ENCODE measurements at regions not wholly inside any gene's neighbourhood (a gene's known extent, or its start where the extent isn't known, plus 50 kb on each side); places are given as distances from the start of the nearest gene placed in this dataset.

GRCh38 chr4:137198791-137199190 lies 333.5 kb downstream of the PCDH18 start:
- no peaks in the 10 kb centered on the region for H3K9me3 ChIP-seq (ENCODE audit: control insufficient read depth, low read length)
- no peak overlapping the region for H3K18ac ChIP-seq (ENCODE audit: low read depth in 1 of 2, low read length in 2 of 2)
- H3K4me3 ChIP-seq (ENCODE audit: insufficient read depth in 1 of 2, low read depth in 1 of 2, low read length in 2 of 2) = peak overlapping the region in 1 of 2 experiments; percentile 21
- DNase-seq = no peak
- H2AK5ac ChIP-seq (ENCODE audit: low read length, severe bottlenecking) = no peak overlapping the region
- WGBS = 93% methylated on average over 2 of the region's 4 CpGs
- H3K4me2 ChIP-seq (ENCODE audit: low read length, poor library complexity, severe bottlenecking) = no peak overlapping the region
- no peaks in the 10 kb centered on the region for H3K4me1 ChIP-seq (ENCODE audit: control insufficient read depth, insufficient read depth, low read depth, low read length)
- H3K9ac ChIP-seq (ENCODE audit: low read length) = peak overlapping the region; percentile 65
- H4K8ac ChIP-seq (ENCODE audit: low read length) = no peak overlapping the region
- no peak overlapping the region for H4K91ac ChIP-seq (ENCODE audit: low read length)
- H3K4ac ChIP-seq (ENCODE audit: low read depth in 1 of 2, low read length in 2 of 2) = no peak overlapping the region
- no peaks in the 10 kb centered on the region for H3K27me3 ChIP-seq (ENCODE audit: control insufficient read depth in 1 of 2, insufficient read depth in 1 of 2, low read length in 2 of 2)
- no peak overlapping the region for H3K27ac ChIP-seq (ENCODE audit: low read length, poor library complexity, severe bottlenecking)
- no peak overlapping the region for H3K23ac ChIP-seq (ENCODE audit: low read length in 2 of 2)
- no peak overlapping the region for H2BK12ac ChIP-seq (ENCODE audit: low read length in 2 of 2)
- H3K79me1 ChIP-seq (replicated peaks; ENCODE audit: low read length, poor library complexity, severe bottlenecking) = no peaks in the 10 kb centered on the region
- no peak overlapping the region for H2BK15ac ChIP-seq (ENCODE audit: low read depth, poor library complexity, severe bottlenecking)
- no peak overlapping the region for H2BK5ac ChIP-seq (ENCODE audit: low read depth, low read length, poor library complexity, severe bottlenecking)
- H2BK120ac ChIP-seq (ENCODE audit: low read depth, low read length) = no peak overlapping the region
- peaks cover 0 to 2% of the 10 kb centered on the region in 2 experiments for H3K36me3 ChIP-seq (ENCODE audit: control insufficient read depth in 1 of 2, insufficient read depth in 2 of 2, low read depth in 1 of 2, low read length in 2 of 2)
- no peak overlapping the region for H2AFZ ChIP-seq (ENCODE audit: low read depth, low read length)
- no peak overlapping the region for H3K14ac ChIP-seq (ENCODE audit: low read length in 2 of 2)

DNA sequence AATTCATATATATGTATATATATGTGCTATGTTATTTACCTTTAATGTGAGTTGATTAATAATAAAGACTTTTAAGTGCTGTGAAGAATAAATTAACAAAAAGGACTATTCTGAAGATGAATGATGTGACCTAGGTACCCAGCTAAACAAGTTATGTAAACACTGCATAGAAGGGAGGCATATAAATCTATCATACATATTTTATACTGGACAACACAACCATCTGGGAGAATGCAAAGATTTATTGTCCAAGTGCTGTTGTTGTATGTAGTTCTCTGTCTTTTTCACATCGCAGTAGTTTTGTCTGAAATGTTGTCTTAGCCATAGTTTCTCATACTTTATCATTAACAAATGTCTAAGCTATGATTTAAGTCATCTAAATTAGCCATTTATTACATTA lies 337.6 kb downstream of the PCDH18 start:
- no peak overlapping the region for H2BK5ac ChIP-seq (ENCODE audit: low read depth, low read length, poor library complexity, severe bottlenecking)
- no peak for DNase-seq

GRCh38 chr4:137193564-137193963 lies 338.7 kb downstream of the PCDH18 start:
- Histone ChIP-seq H3K4me3 (ENCODE audit: insufficient read depth in 1 of 2, low read depth in 1 of 2, low read length in 2 of 2) (no peak overlapping the region), H2BK120ac (ENCODE audit: low read depth, low read length) (no peak overlapping the region), H3K18ac (ENCODE audit: low read depth in 1 of 2, low read length in 2 of 2) (no peak overlapping the region), H3K14ac (ENCODE audit: low read length in 2 of 2) (no peak overlapping the region), H2BK5ac (ENCODE audit: low read depth, low read length, poor library complexity, severe bottlenecking) (no peak overlapping the region), H4K91ac (ENCODE audit: low read length) (no peak overlapping the region), H3K9ac (ENCODE audit: low read length) (no peak overlapping the region), H3K4me2 (ENCODE audit: low read length, poor library complexity, severe bottlenecking) (no peak overlapping the region), H2AFZ (ENCODE audit: low read depth, low read length) (no peak overlapping the region), H3K27ac (ENCODE audit: low read length, poor library complexity, severe bottlenecking) (no peak overlapping the region), H2BK15ac (ENCODE audit: low read depth, poor library complexity, severe bottlenecking) (no peak overlapping the region), H3K27me3 (ENCODE audit: control insufficient read depth in 1 of 2, insufficient read depth in 1 of 2, low read length in 2 of 2) (no peaks in the 10 kb centered on the region), H3K36me3 (ENCODE audit: control insufficient read depth in 1 of 2, insufficient read depth in 2 of 2, low read depth in 1 of 2, low read length in 2 of 2) (peaks cover 0 to 2% of the 10 kb centered on the region in 2 experiments), H3K23ac (ENCODE audit: low read length in 2 of 2) (no peak overlapping the region), H3K9me3 (ENCODE audit: control insufficient read depth, low read length) (no peaks in the 10 kb centered on the region), H2AK5ac (ENCODE audit: low read length, severe bottlenecking) (no peak overlapping the region), H2BK12ac (ENCODE audit: low read length in 2 of 2) (no peak overlapping the region), H3K79me1 (replicated peaks; ENCODE audit: low read length, poor library complexity, severe bottlenecking) (no peaks in the 10 kb centered on the region), H3K4me1 (ENCODE audit: control insufficient read depth, insufficient read depth, low read depth, low read length) (no peaks in the 10 kb centered on the region), H3K4ac (ENCODE audit: low read depth in 1 of 2, low read length in 2 of 2) (no peak overlapping the region), H4K8ac (ENCODE audit: low read length) (no peak overlapping the region)
- no peak for DNase-seq
- no CpG with 5 or more reads among the region's 1 CpG for WGBS

More for the DNA sequence above, 337.6 kb downstream of the PCDH18 start:
- Histone ChIP-seq H2AFZ (ENCODE audit: low read depth, low read length) (no peak overlapping the region), H3K36me3 (ENCODE audit: control insufficient read depth in 1 of 2, insufficient read depth in 2 of 2, low read depth in 1 of 2, low read length in 2 of 2) (peaks cover 0 to 2% of the 10 kb centered on the region in 2 experiments), H3K27me3 (ENCODE audit: control insufficient read depth in 1 of 2, insufficient read depth in 1 of 2, low read length in 2 of 2) (no peaks in the 10 kb centered on the region), H2AK5ac (ENCODE audit: low read length, severe bottlenecking) (no peak overlapping the region), H3K23ac (ENCODE audit: low read length in 2 of 2) (no peak overlapping the region), H3K14ac (ENCODE audit: low read length in 2 of 2) (no peak overlapping the region), H3K4me1 (ENCODE audit: control insufficient read depth, insufficient read depth, low read depth, low read length) (no peaks in the 10 kb centered on the region), H4K8ac (ENCODE audit: low read length) (no peak overlapping the region), H3K9ac (ENCODE audit: low read length) (no peak overlapping the region), H2BK12ac (ENCODE audit: low read length in 2 of 2) (no peak overlapping the region), H3K4me3 (ENCODE audit: insufficient read depth in 1 of 2, low read depth in 1 of 2, low read length in 2 of 2) (no peak overlapping the region), H3K27ac (ENCODE audit: low read length, poor library complexity, severe bottlenecking) (no peak overlapping the region), H3K18ac (ENCODE audit: low read depth in 1 of 2, low read length in 2 of 2) (no peak overlapping the region), H3K79me1 (replicated peaks; ENCODE audit: low read length, poor library complexity, severe bottlenecking) (no peaks in the 10 kb centered on the region), H3K4me2 (ENCODE audit: low read length, poor library complexity, severe bottlenecking) (no peak overlapping the region), H2BK15ac (ENCODE audit: low read depth, poor library complexity, severe bottlenecking) (no peak overlapping the region), H3K4ac (ENCODE audit: low read depth in 1 of 2, low read length in 2 of 2) (no peak overlapping the region), H4K91ac (ENCODE audit: low read length) (no peak overlapping the region), H3K9me3 (ENCODE audit: control insufficient read depth, low read length) (no peaks in the 10 kb centered on the region), H2BK120ac (ENCODE audit: low read depth, low read length) (no peak overlapping the region)
- no CpG with 5 or more reads among the region's 1 CpG for WGBS

GRCh38 chr4:137181293-137181899 lies 350.9 kb downstream of the PCDH18 start:
- no peak overlapping the region for H2BK120ac ChIP-seq (ENCODE audit: low read depth, low read length)
- no peak overlapping the region for H3K4me3 ChIP-seq (ENCODE audit: insufficient read depth in 1 of 2, low read depth in 1 of 2, low read length in 2 of 2)
- no peak overlapping the region for H2BK12ac ChIP-seq (ENCODE audit: low read length in 2 of 2)
- DNase-seq = no peak
- no peaks in the 10 kb centered on the region for H3K9me3 ChIP-seq (ENCODE audit: control insufficient read depth, low read length)
- H3K36me3 ChIP-seq (ENCODE audit: control insufficient read depth in 1 of 2, insufficient read depth in 2 of 2, low read depth in 1 of 2, low read length in 2 of 2) = no peaks in the 10 kb centered on the region
- no peak overlapping the region for H3K9ac ChIP-seq (ENCODE audit: low read length)
- H3K79me1 ChIP-seq (replicated peaks; ENCODE audit: low read length, poor library complexity, severe bottlenecking) = no peaks in the 10 kb centered on the region
- H3K18ac ChIP-seq (ENCODE audit: low read depth in 1 of 2, low read length in 2 of 2) = no peak overlapping the region
- H2BK5ac ChIP-seq (ENCODE audit: low read depth, low read length, poor library complexity, severe bottlenecking) = no peak overlapping the region
- H2AK5ac ChIP-seq (ENCODE audit: low read length, severe bottlenecking) = no peak overlapping the region
- no peak overlapping the region for H4K91ac ChIP-seq (ENCODE audit: low read length)
- WGBS = no CpG with 5 or more reads among the region's 1 CpG
- H2AFZ ChIP-seq (ENCODE audit: low read depth, low read length) = no peak overlapping the region
- no peak overlapping the region for H4K8ac ChIP-seq (ENCODE audit: low read length)
- H3K23ac ChIP-seq (ENCODE audit: low read length in 2 of 2) = no peak overlapping the region
- H3K4ac ChIP-seq (ENCODE audit: low read depth in 1 of 2, low read length in 2 of 2) = no peak overlapping the region
- no peak overlapping the region for H3K27ac ChIP-seq (ENCODE audit: low read length, poor library complexity, severe bottlenecking)
- no peak overlapping the region for H2BK15ac ChIP-seq (ENCODE audit: low read depth, poor library complexity, severe bottlenecking)
- no peaks in the 10 kb centered on the region for H3K27me3 ChIP-seq (ENCODE audit: control insufficient read depth in 1 of 2, insufficient read depth in 1 of 2, low read length in 2 of 2)
- no peak overlapping the region for H3K14ac ChIP-seq (ENCODE audit: low read length in 2 of 2)
- no peaks in the 10 kb centered on the region for H3K4me1 ChIP-seq (ENCODE audit: control insufficient read depth, insufficient read depth, low read depth, low read length)
- H3K4me2 ChIP-seq (ENCODE audit: low read length, poor library complexity, severe bottlenecking) = no peak overlapping the region
